Heart left ventricle (tissue), 16 donors: ENCODE measurements at regions not wholly inside any gene's neighbourhood (a gene's known extent, or its start where the extent isn't known, plus 50 kb on each side); places are given as distances from the start of the nearest gene placed in this dataset.

Experiments used
- ATAC-seq, 4 donors: fragments of 200-7000 bp; cut with Tn5 transposase; one replicate each; pipeline ENCODE4 v1.9.1; 2020 to 2022; ENCODE audit warnings: moderate library complexity in 4 of 4, mild to moderate bottlenecking in 3 of 4, moderate number of reproducible peaks in 1 of 4
- DNase-seq, 5 donors: peaks; one replicate each; pipeline ENCODE4 v3.0.0-alpha.2; 2020
- H3K27ac ChIP-seq, 12 donors: fragments of 200-600 bp; sonication (generic) in 4 of 12; one replicate each; pipeline versions ENCODE4 v1.5.0 to v1.8.0; 2016 to 2022; ENCODE audit warnings: mild to moderate bottlenecking in 2 of 12
- H3K27me3 ChIP-seq, 9 donors: fragments of 200-600 bp; sonication (generic) in 2 of 9; one replicate each; pipeline versions ENCODE4 v1.5.1 to v1.8.0; 2016 to 2022; ENCODE audit warnings: mild to moderate bottlenecking in 3 of 9
- H3K36me3 ChIP-seq, 9 donors: fragments of 200-600 bp; sonication (generic) in 2 of 9; one replicate each; pipeline versions ENCODE4 v1.5.0 to v1.8.0; 2018 to 2022; ENCODE audit warnings: mild to moderate bottlenecking in 2 of 9
- H3K4me1 ChIP-seq, 12 donors: fragments of 200-600 bp; sonication (generic) in 4 of 12; one replicate each; pipeline versions ENCODE4 v1.5.0 to v1.8.0; 2016 to 2022; ENCODE audit warnings: mild to moderate bottlenecking in 3 of 12
- H3K4me3 ChIP-seq, 12 donors: fragments of 200-600 bp; sonication (generic) in 4 of 12; one replicate each; pipeline versions ENCODE4 v1.5.0 to v1.8.0; 2017 to 2022; ENCODE audit warnings: mild to moderate bottlenecking in 9 of 12, moderate library complexity in 4 of 12
- H3K9me3 ChIP-seq, 12 donors: fragments of 200-600 bp; sonication (generic) in 4 of 12; one replicate each; pipeline versions ENCODE4 v1.5.0 to v1.8.0; 2016 to 2022; ENCODE audit warnings: mild to moderate bottlenecking in 1 of 12
- CTCF ChIP-seq, 12 donors: fragments of 200-600 bp; sonication (generic) in 4 of 12; IDR thresholded peaks; one replicate each; pipeline versions ENCODE4 v1.5.0 to v1.8.0; 2018 to 2022; ENCODE audit warnings: antibody characterized with exemption in 12 of 12, mild to moderate bottlenecking in 5 of 12
- POLR2A ChIP-seq, 2 donors: fragments of 450-650 bp; IDR thresholded peaks; one replicate each; pipeline ENCODE4 v1.6.1; 2017; ENCODE audit warnings: antibody characterized with exemption in 2 of 2, mild to moderate bottlenecking in 2 of 2, moderate library complexity in 2 of 2
- WGBS, 4 donors: extraction: QIAGEN DNeasy Blood & Tissue Kit in 2 of 4; methylation state at CpG; one replicate each; pipeline versions ENCODE4 v1.1.5 to v1.1.7; 2013 to 2018; 5-methylcytosine and 5-hydroxymethylcytosine counted together
- intact Hi-C, 10 donors: fragments of 100-400 bp; cut with DNase I; formaldehyde crosslinking; loops; one replicate each; pipeline versions ENCODE4 v1.11.1 to v1.14.2; 2022
- donor health status: ischemic (EF 13 %, LVEDD 7.1; RV severe dilation, severe dysfunction).
- donor health status: healthy with polysubstance abuse.
- donor health status: DM: no; HTN: yes; CAD: no.
- donor health status: DM: no; HTN: no; CAD: no.
- donor health status: ischemic (EF 25% LVEDD 6.9; RV normal size, moderate dysfunction).
- donor health status: ischemic (EF 25% LVEDD 5.7; RV mildly dilated, moderate dysfunction).
- donor health status: healthy.
- donor health status: DM: yes; HTN: yes; CAD: no.
- donor health status: ischemic (EF 35%, LVEDD 5.7; RV mildly dilated, moderate dysfunction).
- donor health status: nonischemic (EF 11% LVEDD 7.7; RV severe dilation, severe dysfunction).
- donor health status: DM: yes; HTN: yes; CAD: no.
- donor health status: PGD.
- donor health status: ischemic (EF 29% LVEDD 5.4; RV normal size, mild dysfunction).
- donor health status: nonischemic (EF 23%, LVEDD 6.1; RV moderate dilation, normal function).

- intact Hi-C loops, result loop anchor here in 1 of 10 donors (10.0 kb wide), 1 partner anchor 59 kb away; no protein-coding TSS in a partner anchor
- H3K36me3 ChIP-seq, result no peaks in the 10 kb centered on the region
- WGBS, 4 donors, result 67 to 71% (median 69%) methylated on average over 4 of the region's 4 CpGs
- DNase-seq (no peak), ATAC-seq (no peak)
- TF ChIP-seq POLR2A (IDR thresholded peaks at IDR 0.05) (no peak), CTCF (IDR thresholded peaks at IDR 0.05) (no peak)
- H3K4me3 ChIP-seq, result no peak overlapping the region
- no peak overlapping the region for H3K27ac ChIP-seq
- no peaks in the 10 kb centered on the region for H3K4me1 ChIP-seq
- no peaks in the 10 kb centered on the region for H3K9me3 ChIP-seq
- H3K27me3 ChIP-seq, result peaks cover 0 to 29% (median 0%) of the 10 kb centered on the region in 9 donors
Observed at GRCh38 chr21:41593760-41594138, 85.8 kb upstream of the TMPRSS2 start.

DNA sequence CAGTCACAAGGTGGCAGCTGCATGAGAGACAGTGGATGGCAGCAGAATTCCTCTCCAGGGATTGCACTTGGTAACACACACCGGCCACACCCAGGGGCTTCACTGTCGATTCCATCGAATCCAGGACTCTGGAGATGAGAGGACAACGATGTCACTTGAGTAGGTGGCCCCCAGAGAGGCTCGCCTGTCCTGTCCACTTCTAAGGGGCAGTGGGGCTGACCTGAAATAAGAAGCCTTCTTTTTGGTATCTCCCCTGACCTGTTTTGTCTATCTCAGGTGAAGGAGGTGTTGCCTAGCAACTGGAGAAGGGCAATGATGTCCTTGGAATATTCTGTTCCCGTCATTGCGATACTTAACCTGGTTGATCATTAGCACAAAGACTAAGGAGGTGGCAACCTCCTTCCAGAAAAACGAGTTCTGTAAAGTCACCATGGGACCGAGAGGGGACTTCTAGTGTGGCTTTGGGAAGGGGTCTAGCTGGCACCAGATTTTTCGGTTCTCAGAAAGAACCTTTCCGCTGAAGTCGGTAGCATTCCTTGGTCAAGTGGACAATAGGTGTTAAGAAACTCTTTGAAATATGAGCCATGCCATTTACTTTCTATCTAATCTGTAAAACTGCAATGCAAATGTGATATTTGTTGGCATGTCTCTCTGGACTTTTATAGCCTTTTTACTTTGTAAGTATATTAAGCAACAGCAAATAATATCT is 85.2 kb upstream of the TMPRSS2 start:
- no peak overlapping the region for H3K27ac ChIP-seq
- TF ChIP-seq CTCF (IDR thresholded peaks at IDR 0.05), result no peak
- no peak for TF ChIP-seq POLR2A (IDR thresholded peaks at IDR 0.05)
- no peak for DNase-seq
- H3K9me3 ChIP-seq, result peaks cover 0 to 4% (median 0%) of the 10 kb centered on the region in 12 donors
- no peaks in the 10 kb centered on the region for H3K36me3 ChIP-seq
- peaks cover 0 to 29% (median 0%) of the 10 kb centered on the region in 9 donors for H3K27me3 ChIP-seq
- 78 to 82% (median 80%) methylated on average over 10 to 12 of the region's 12 CpGs for WGBS, 4 donors
- intact Hi-C loops, result loop anchor here in 1 of 10 donors (10.0 kb wide), 1 partner anchor 58 kb away; no protein-coding TSS in a partner anchor
- H3K4me1 ChIP-seq, result no peaks in the 10 kb centered on the region
- ATAC-seq, result no peak
- H3K4me3 ChIP-seq, result no peak overlapping the region

GRCh38 chr21:41589620-41590175 is 81.7 kb upstream of the TMPRSS2 start:
- DNase-seq (no peak), ATAC-seq (no peak)
- H3K4me3 ChIP-seq, result no peak overlapping the region
- H3K27me3 ChIP-seq, result peaks cover 0 to 22% (median 0%) of the 10 kb centered on the region in 9 donors
- no peaks in the 10 kb centered on the region for H3K36me3 ChIP-seq
- no peak overlapping the region for H3K27ac ChIP-seq
- TF ChIP-seq POLR2A (IDR thresholded peaks at IDR 0.05) (no peak), CTCF (IDR thresholded peaks at IDR 0.05) (no peak)
- intact Hi-C loops, result loop anchor here in 1 of 10 donors (10.0 kb wide), 1 partner anchor 55 kb away; no protein-coding TSS in a partner anchor
- H3K9me3 ChIP-seq, result peaks cover 0 to 16% (median 0%) of the 10 kb centered on the region in 12 donors
- H3K4me1 ChIP-seq, result no peaks in the 10 kb centered on the region
- 81 to 92% (median 90%) methylated on average over 7 to 10 of the region's 10 CpGs for WGBS, 4 donors

- Histone ChIP-seq H3K4me1 (no peaks in the 10 kb centered on the region), H3K36me3 (no peaks in the 10 kb centered on the region), H3K27me3 (peaks cover 0 to 19% (median 0%) of the 10 kb centered on the region in 9 donors), H3K9me3 (peaks cover 0 to 16% (median 0%) of the 10 kb centered on the region in 12 donors), H3K4me3 (no peak overlapping the region), H3K27ac (no peak overlapping the region)
- ATAC-seq (no peak), DNase-seq (no peak)
- TF ChIP-seq POLR2A (IDR thresholded peaks at IDR 0.05), result no peak
- no peak for TF ChIP-seq CTCF (IDR thresholded peaks at IDR 0.05)
- intact Hi-C loops, result no loop called here
- WGBS, 4 donors, result 86 to 94% (median 88%) methylated on average over 2 of the region's 2 CpGs
Observed at GRCh38 chr21:41589131-41589530, 81.2 kb upstream of the TMPRSS2 start.
